Endothelial cell of umbilical vein (primary cell): ENCODE measurements at regions not wholly inside any gene's neighbourhood (a gene's known extent, or its start where the extent isn't known, plus 50 kb on each side); places are given as distances from the start of the nearest gene placed in this dataset.

Experiments
- BruUV-seq: library from RNA; stranded (reverse); fragments of 400-500 nt; replicated peaks from 2 replicates; lab custom pipeline; 2021; lab: Mats Ljungman, UMichigan
- CTCF ChIA-PET: fragments of 300-600, 350-600 bp; sonication (Branson Sonifier 250); formaldehyde crosslinking; loops from one replicate; lab custom pipeline; 2021; ENCODE audit warnings: antibody characterized with exemption, inconsistent platforms; lab: Charles Lee
- POLR2A ChIA-PET: fragments of 300-600, 350-600 bp; sonication (Branson Sonifier 250); formaldehyde crosslinking; loops from one replicate; lab custom pipeline; 2021; ENCODE audit warnings: antibody characterized with exemption, inconsistent platforms; lab: Charles Lee
- DNase-seq: peaks from one replicate; pipeline ENCODE4 v3.0.0-alpha.2; 2011; ENCODE audit warnings: low read depth, low spot score
- FAIRE-seq: peaks from 2 replicates; lab custom pipeline; 2011; peaks lifted over from hg19 to GRCh38; lab: Jason Lieb, UNC
- H2AFZ ChIP-seq: 2 replicates; pipeline ENCODE4 v1.6.0; 2012; ENCODE audit warnings: low read depth, low read length, control low read depth, inconsistent platforms
- H3K27ac ChIP-seq: 2 replicates; pipeline ENCODE4 v1.5.1; 2011; ENCODE audit warnings: low read depth, mild to moderate bottlenecking, control low read depth, low read length, moderate library complexity; ENCODE audit not compliant: insufficient read depth
- H3K27me3 ChIP-seq, 2 experiments: 2 replicates each; pipeline versions ENCODE4 v1.6.0 to v1.6.1; 2011; ENCODE audit warnings: low read length in 2 of 2, mixed read lengths in 1 of 2; ENCODE audit not compliant: control insufficient read depth in 2 of 2, insufficient read depth in 2 of 2
- H3K36me3 ChIP-seq, 2 experiments: 2 replicates in 1 of 2; 3 replicates in 1 of 2; pipeline ENCODE4 v1.5.1; 2011; ENCODE audit warnings: low read length in 2 of 2, mild to moderate bottlenecking in 1 of 2, moderate library complexity in 1 of 2; ENCODE audit not compliant: control insufficient read depth in 2 of 2, insufficient read depth in 2 of 2; ENCODE audit errors: extremely low read depth in 1 of 2
- H3K4me1 ChIP-seq: 3 replicates; pipeline ENCODE4 v1.5.1; 2011; ENCODE audit warnings: mild to moderate bottlenecking, low read length; ENCODE audit not compliant: control insufficient read depth, insufficient read depth; ENCODE audit errors: extremely low read depth
- H3K4me2 ChIP-seq: 2 replicates; pipeline ENCODE4 v1.6.1; 2011; ENCODE audit warnings: low read length, control low read depth, mixed read lengths; ENCODE audit not compliant: insufficient read depth
- H3K4me3 ChIP-seq, 3 experiments: fragments of 200-600 bp in 1 of 3; sonication (generic), shearing (Covaris generic) in 1 of 3; replicated peaks in 1 of 3; 2 replicates each; pipeline ENCODE4 v1.5.1; 2011 to 2016; ENCODE audit warnings: control low read depth in 3 of 3, low read length in 3 of 3, mild to moderate bottlenecking in 2 of 3, inconsistent platforms in 1 of 3, low read depth in 1 of 3, moderate library complexity in 1 of 3; ENCODE audit not compliant: insufficient read depth in 1 of 3
- H3K79me2 ChIP-seq: 2 replicates; pipeline ENCODE4 v1.6.0; 2012; ENCODE audit warnings: low read length, inconsistent platforms; ENCODE audit not compliant: control insufficient read depth, insufficient read depth
- H3K9ac ChIP-seq: replicated peaks from 2 replicates; pipeline ENCODE3; 2011; ENCODE audit warnings: low read length, control low read depth; ENCODE audit not compliant: insufficient read depth; ENCODE audit errors: extremely low read depth
- H3K9me1 ChIP-seq: replicated peaks from 3 replicates; pipeline ENCODE4 v1.6.0; 2011; ENCODE audit warnings: mild to moderate bottlenecking, low read length; ENCODE audit not compliant: control insufficient read depth, insufficient read depth; ENCODE audit errors: extremely low read depth
- H3K9me3 ChIP-seq: replicated peaks from 2 replicates; pipeline ENCODE4 v1.5.1; 2012; ENCODE audit warnings: low read length, inconsistent platforms; ENCODE audit not compliant: control insufficient read depth, insufficient read depth
- H4K20me1 ChIP-seq: replicated peaks from 2 replicates; pipeline ENCODE3; 2011; ENCODE audit warnings: mild to moderate bottlenecking, low read length; ENCODE audit not compliant: control insufficient read depth, insufficient read depth; ENCODE audit errors: extremely low read depth
- EZH2 ChIP-seq: IDR thresholded peaks from 2 replicates; pipeline ENCODE4 v1.6.1; 2012; ENCODE audit warnings: borderline replicate concordance, low read depth, mild to moderate bottlenecking, moderate library complexity, low read length, inconsistent platforms; ENCODE audit not compliant: severe bottlenecking
- FOS ChIP-seq: IDR thresholded peaks from 2 replicates; pipeline ENCODE4 v1.6.1; 2011; ENCODE audit warnings: mild to moderate bottlenecking, low read length, moderate library complexity, borderline replicate concordance; ENCODE audit not compliant: insufficient read depth
- GATA2 ChIP-seq: IDR thresholded peaks from 2 replicates; pipeline ENCODE4 v1.7.0; 2011; ENCODE audit warnings: low read depth, mild to moderate bottlenecking, moderate library complexity, mixed read lengths, low read length; ENCODE audit not compliant: insufficient read length, insufficient read depth
- JUN ChIP-seq: IDR thresholded peaks from 2 replicates; pipeline ENCODE4 v1.6.1; 2011; ENCODE audit warnings: borderline replicate concordance, low read depth; ENCODE audit not compliant: insufficient read length, insufficient read depth
- MAX ChIP-seq: IDR thresholded peaks from 2 replicates; pipeline ENCODE4 v1.6.1; 2011; ENCODE audit not compliant: insufficient read depth, insufficient read length
- MYC ChIP-seq: IDR thresholded peaks from one replicate; pipeline ENCODE4 v1.6.1; 2011; ENCODE audit warnings: mild to moderate bottlenecking, low read depth, low read length
- POLR2A ChIP-seq: IDR thresholded peaks from 2 replicates; pipeline ENCODE4 v1.6.1; 2012; ENCODE audit warnings: low read depth, mild to moderate bottlenecking, control low read depth, low read length
- POLR2AphosphoS5 ChIP-seq: IDR thresholded peaks from 2 replicates; pipeline ENCODE4 v1.6.1; 2012; ENCODE audit warnings: low read depth, mild to moderate bottlenecking, control low read depth, low read length, moderate library complexity; ENCODE audit not compliant: insufficient read depth
- dilution Hi-C: fragments of 300-500 bp; cut with MboI; formaldehyde crosslinking; loops from one replicate; pipeline ENCODE4 v1.15.0; 2019; ENCODE audit warnings: low sequenced_read_pairs; ENCODE audit not compliant: extremely low pct_ligation_motif_present
- intact Hi-C: fragments of 100-400 bp; cut with micrococcal nuclease; formaldehyde crosslinking; loops from one replicate; pipeline ENCODE4 v1.10.0; 2022
- TF ChIP-seq, protein P1 (sequence below), 2 donors: IDR thresholded peaks; 1 replicate in 1 of 2; 2 replicates in 1 of 2; pipeline ENCODE4 v1.5.1; 2011; ENCODE audit warnings: low read length in 2 of 2, mild to moderate bottlenecking in 2 of 2, moderate library complexity in 2 of 2, control low read depth in 1 of 2, inconsistent platforms in 1 of 2, low read depth in 1 of 2; ENCODE audit not compliant: insufficient read depth in 1 of 2; ENCODE audit errors: extremely low read depth in 1 of 2

DNA sequence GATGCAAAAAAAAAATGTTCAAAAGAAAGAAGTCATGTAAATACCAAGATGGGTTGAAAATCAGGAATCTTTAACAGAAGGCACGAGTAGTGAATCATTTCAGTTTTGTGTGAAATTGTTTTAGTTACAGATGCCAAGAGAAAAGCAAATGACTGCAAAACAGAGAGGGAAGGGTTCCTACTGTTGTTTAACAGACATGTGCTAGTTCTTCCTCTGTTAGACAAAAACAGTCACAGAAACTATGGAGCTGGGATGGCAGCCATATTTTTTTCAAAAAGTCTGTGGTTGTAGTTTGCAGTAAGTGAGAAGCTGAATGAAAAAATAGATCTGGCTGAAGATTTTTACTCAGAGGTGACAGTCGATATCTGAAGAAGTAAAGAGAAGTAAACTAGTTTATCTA, 511.9 kb downstream of the ZIC1 start:
- dilution Hi-C loops (no loop called here), intact Hi-C loops (no loop called here)
- BruUV-seq: no TSS peak
- Histone ChIP-seq H3K9me1 (no peaks in the 10 kb centered on the region), H2AFZ (no peak overlapping the region), H3K9ac (no peak overlapping the region), H3K4me2 (no peak overlapping the region), H3K4me3 (no peak overlapping the region), H4K20me1 (no peaks in the 10 kb centered on the region), H3K4me1 (peaks cover 4% of the 10 kb centered on the region), H3K79me2 (no peaks in the 10 kb centered on the region), H3K36me3 (no peaks in the 10 kb centered on the region), H3K27me3 (no peaks in the 10 kb centered on the region), H3K9me3 (no peaks in the 10 kb centered on the region), H3K27ac (no peak overlapping the region)
- CTCF ChIA-PET: interaction anchor here (0.9 kb wide), 1 partner anchor 9 kb away, joined by 3 read pairs; no protein-coding TSS in a partner anchor
- TF ChIP-seq POLR2A (no peak), MAX (no peak)
- FAIRE-seq (no peak), DNase-seq (no peak)
- POLR2A ChIA-PET: no interaction called here

GRCh38 chr3:147924755-147925154, 515.6 kb downstream of the ZIC1 start:
- Histone ChIP-seq H3K27ac (no peak overlapping the region), H3K4me3 (no peak overlapping the region), H3K79me2 (no peaks in the 10 kb centered on the region), H3K36me3 (no peaks in the 10 kb centered on the region), H3K4me2 (no peak overlapping the region), H2AFZ (no peak overlapping the region), H3K9ac (no peak overlapping the region), H4K20me1 (no peaks in the 10 kb centered on the region), H3K4me1 (peaks cover 5% of the 10 kb centered on the region), H3K27me3 (no peaks in the 10 kb centered on the region), H3K9me3 (no peaks in the 10 kb centered on the region), H3K9me1 (no peaks in the 10 kb centered on the region)
- ChIA-PET CTCF (interaction anchor here (1.1 to 1.2 kb wide), 2 partner anchors 9 to 112 kb away, joined by 3 to 4 read pairs; no protein-coding TSS in a partner anchor), POLR2A (no interaction called here)
- TF ChIP-seq JUN (no peak), EZH2 (no peak), FOS (no peak), POLR2AphosphoS5 (no peak), POLR2A (no peak), MYC (no peak), GATA2 (no peak)
- TF ChIP-seq, protein P1, sequence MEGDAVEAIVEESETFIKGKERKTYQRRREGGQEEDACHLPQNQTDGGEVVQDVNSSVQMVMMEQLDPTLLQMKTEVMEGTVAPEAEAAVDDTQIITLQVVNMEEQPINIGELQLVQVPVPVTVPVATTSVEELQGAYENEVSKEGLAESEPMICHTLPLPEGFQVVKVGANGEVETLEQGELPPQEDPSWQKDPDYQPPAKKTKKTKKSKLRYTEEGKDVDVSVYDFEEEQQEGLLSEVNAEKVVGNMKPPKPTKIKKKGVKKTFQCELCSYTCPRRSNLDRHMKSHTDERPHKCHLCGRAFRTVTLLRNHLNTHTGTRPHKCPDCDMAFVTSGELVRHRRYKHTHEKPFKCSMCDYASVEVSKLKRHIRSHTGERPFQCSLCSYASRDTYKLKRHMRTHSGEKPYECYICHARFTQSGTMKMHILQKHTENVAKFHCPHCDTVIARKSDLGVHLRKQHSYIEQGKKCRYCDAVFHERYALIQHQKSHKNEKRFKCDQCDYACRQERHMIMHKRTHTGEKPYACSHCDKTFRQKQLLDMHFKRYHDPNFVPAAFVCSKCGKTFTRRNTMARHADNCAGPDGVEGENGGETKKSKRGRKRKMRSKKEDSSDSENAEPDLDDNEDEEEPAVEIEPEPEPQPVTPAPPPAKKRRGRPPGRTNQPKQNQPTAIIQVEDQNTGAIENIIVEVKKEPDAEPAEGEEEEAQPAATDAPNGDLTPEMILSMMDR (IDR thresholded peaks at IDR 0.05; ENCODE audit: extremely low read depth in 1 of 2, insufficient read depth in 1 of 2, low read depth in 1 of 2, low read length in 2 of 2): no peak
- dilution Hi-C loops: no loop called here
- intact Hi-C loops: no loop called here
- DNase-seq (no peak), FAIRE-seq (no peak)
- no TSS peak for BruUV-seq
